ENCODE measurements at regions not wholly inside any gene's neighbourhood (a gene's known extent, or its start where the extent isn't known, plus 50 kb on each side); places are given as distances from the start of the nearest gene placed in this dataset.

DNA sequence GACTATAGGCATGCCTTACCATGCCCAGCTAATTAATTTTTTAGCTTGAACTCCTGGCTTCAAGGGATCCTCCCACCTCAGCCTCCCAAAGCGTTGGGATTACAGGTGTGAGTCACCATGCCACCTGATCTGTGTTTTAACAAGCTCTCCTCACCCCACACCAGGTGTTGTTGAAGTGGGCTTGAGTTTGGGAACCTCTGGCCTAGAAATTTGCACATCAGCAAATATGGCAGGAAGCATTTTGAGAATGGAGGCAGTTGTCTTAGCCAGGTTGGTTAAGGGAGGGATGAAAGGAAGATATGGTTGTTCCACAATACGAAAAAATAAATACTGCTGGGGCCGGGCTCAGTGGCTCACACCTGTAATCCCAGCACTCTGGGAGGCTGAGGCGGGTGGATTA is 433.1 kb downstream of the TYW1 start:
- TF ChIP-seq POLR2AphosphoS5 (IDR thresholded peaks at IDR 0.05) (no peak), EP300 (IDR thresholded peaks at IDR 0.05) (no peak)
- TF ChIP-seq, protein P1, sequence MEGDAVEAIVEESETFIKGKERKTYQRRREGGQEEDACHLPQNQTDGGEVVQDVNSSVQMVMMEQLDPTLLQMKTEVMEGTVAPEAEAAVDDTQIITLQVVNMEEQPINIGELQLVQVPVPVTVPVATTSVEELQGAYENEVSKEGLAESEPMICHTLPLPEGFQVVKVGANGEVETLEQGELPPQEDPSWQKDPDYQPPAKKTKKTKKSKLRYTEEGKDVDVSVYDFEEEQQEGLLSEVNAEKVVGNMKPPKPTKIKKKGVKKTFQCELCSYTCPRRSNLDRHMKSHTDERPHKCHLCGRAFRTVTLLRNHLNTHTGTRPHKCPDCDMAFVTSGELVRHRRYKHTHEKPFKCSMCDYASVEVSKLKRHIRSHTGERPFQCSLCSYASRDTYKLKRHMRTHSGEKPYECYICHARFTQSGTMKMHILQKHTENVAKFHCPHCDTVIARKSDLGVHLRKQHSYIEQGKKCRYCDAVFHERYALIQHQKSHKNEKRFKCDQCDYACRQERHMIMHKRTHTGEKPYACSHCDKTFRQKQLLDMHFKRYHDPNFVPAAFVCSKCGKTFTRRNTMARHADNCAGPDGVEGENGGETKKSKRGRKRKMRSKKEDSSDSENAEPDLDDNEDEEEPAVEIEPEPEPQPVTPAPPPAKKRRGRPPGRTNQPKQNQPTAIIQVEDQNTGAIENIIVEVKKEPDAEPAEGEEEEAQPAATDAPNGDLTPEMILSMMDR (IDR thresholded peaks at IDR 0.05) = no peak

All from esophagus muscularis mucosa (tissue), 4 donors.